Right atrium auricular region (tissue), 2 donors: ENCODE measurements at regions not wholly inside any gene's neighbourhood (a gene's known extent, or its start where the extent isn't known, plus 50 kb on each side); places are given as distances from the start of the nearest gene placed in this dataset.

Experiments used
- DNase-seq: peaks from one replicate; pipeline ENCODE4 v3.0.0-alpha.2; 2019; ENCODE audit warnings: low spot score
- H3K27ac ChIP-seq, 2 donors: fragments of 200-600 bp; sonication (generic); 1 replicate in 1 of 2; 2 replicates in 1 of 2; pipeline ENCODE4 v1.5.1; 2016 to 2019
- H3K27me3 ChIP-seq, 2 donors: fragments of 200-600 bp; sonication (generic); one replicate each; pipeline versions ENCODE4 v1.5.1 to v1.6.0; 2017 to 2019
- H3K36me3 ChIP-seq: fragments of 200-600 bp; sonication (generic); one replicate; pipeline ENCODE4 v1.5.1; 2016
- H3K4me1 ChIP-seq, 2 donors: fragments of 200-600 bp; sonication (generic); one replicate each; pipeline versions ENCODE4 v1.5.1 to v1.6.0; 2017 to 2019
- H3K4me3 ChIP-seq, 2 donors: fragments of 200-600 bp; sonication (generic); 1 replicate in 1 of 2; 2 replicates in 1 of 2; pipeline ENCODE4 v1.5.1; 2017 to 2019; ENCODE audit warnings: mild to moderate bottlenecking in 1 of 2, moderate library complexity in 1 of 2
- H3K9me3 ChIP-seq, 2 donors: fragments of 200-600 bp; sonication (generic); one replicate each; pipeline ENCODE4 v1.5.1; 2019
- CTCF ChIP-seq, 2 donors: fragments of 200-600 bp; sonication (generic); IDR thresholded peaks; one replicate each; pipeline ENCODE4 v1.5.1; 2019; ENCODE audit warnings: antibody characterized with exemption in 2 of 2

- H3K9me3 ChIP-seq: no peaks in the 10 kb centered on the region
- H3K4me3 ChIP-seq: no peak overlapping the region
- H3K36me3 ChIP-seq: no peaks in the 10 kb centered on the region
- no peaks in the 10 kb centered on the region for H3K27me3 ChIP-seq
- H3K4me1 ChIP-seq: no peaks in the 10 kb centered on the region
- DNase-seq: no peak
- no peak for TF ChIP-seq CTCF (IDR thresholded peaks at IDR 0.05)
- no peak overlapping the region for H3K27ac ChIP-seq
These were observed 155.1 kb upstream of the TANK start for GRCh38 chr2:161005170-161005569.

GRCh38 chr2:161008311-161008710 lies 151.9 kb upstream of the TANK start:
- Histone ChIP-seq H3K27me3 (no peaks in the 10 kb centered on the region), H3K9me3 (no peaks in the 10 kb centered on the region), H3K36me3 (no peaks in the 10 kb centered on the region), H3K4me3 (no peak overlapping the region), H3K27ac (no peak overlapping the region), H3K4me1 (no peaks in the 10 kb centered on the region)
- DNase-seq: no peak
- TF ChIP-seq CTCF (IDR thresholded peaks at IDR 0.05): no peak

GRCh38 chr2:161010503-161011015 lies 149.7 kb upstream of the TANK start:
- H3K27me3 ChIP-seq: no peaks in the 10 kb centered on the region
- H3K36me3 ChIP-seq: no peaks in the 10 kb centered on the region
- no peak overlapping the region for H3K27ac ChIP-seq
- no peaks in the 10 kb centered on the region for H3K4me1 ChIP-seq
- TF ChIP-seq CTCF (IDR thresholded peaks at IDR 0.05): no peak
- H3K9me3 ChIP-seq: peaks cover 0 to 8% of the 10 kb centered on the region in 2 donors
- no peak for DNase-seq
- H3K4me3 ChIP-seq: no peak overlapping the region

GRCh38 chr2:161017780-161018470 lies 142.3 kb upstream of the TANK start:
- TF ChIP-seq CTCF (IDR thresholded peaks at IDR 0.05): no peak
- no peak for DNase-seq
- H3K27me3 ChIP-seq: no peaks in the 10 kb centered on the region
- no peak overlapping the region for H3K4me3 ChIP-seq
- no peak overlapping the region for H3K27ac ChIP-seq
- no peaks in the 10 kb centered on the region for H3K4me1 ChIP-seq
- peaks cover 0 to 8% of the 10 kb centered on the region in 2 donors for H3K9me3 ChIP-seq
- no peaks in the 10 kb centered on the region for H3K36me3 ChIP-seq

GRCh38 chr2:161019311-161019710 lies 140.9 kb upstream of the TANK start:
- no peak for TF ChIP-seq CTCF (IDR thresholded peaks at IDR 0.05)
- no peaks in the 10 kb centered on the region for H3K36me3 ChIP-seq
- peaks cover 0 to 8% of the 10 kb centered on the region in 2 donors for H3K9me3 ChIP-seq
- no peaks in the 10 kb centered on the region for H3K4me1 ChIP-seq
- H3K27me3 ChIP-seq: no peaks in the 10 kb centered on the region
- DNase-seq: no peak
- H3K4me3 ChIP-seq: no peak overlapping the region
- no peak overlapping the region for H3K27ac ChIP-seq

GRCh38 chr2:161020437-161020836 lies 139.8 kb upstream of the TANK start:
- Histone ChIP-seq H3K36me3 (no peaks in the 10 kb centered on the region), H3K4me1 (no peaks in the 10 kb centered on the region), H3K27me3 (no peaks in the 10 kb centered on the region), H3K27ac (no peak overlapping the region), H3K4me3 (no peak overlapping the region), H3K9me3 (no peaks in the 10 kb centered on the region)
- no peak for TF ChIP-seq CTCF (IDR thresholded peaks at IDR 0.05)
- DNase-seq: no peak
